Hematopoietic multipotent progenitor cell treated with erythropoietin and hydrocortisone succinate and interleukin-3 and kit ligand, for 17 days (in vitro differentiated cells): ENCODE measurements at regions not wholly inside any gene's neighbourhood (a gene's known extent, or its start where the extent isn't known, plus 50 kb on each side); places are given as distances from the start of the nearest gene placed in this dataset.

Experiments
- DNase-seq: peaks from one replicate; pipeline ENCODE4 v3.0.0-alpha.2; 2015; ENCODE audit warnings: low spot score

DNA sequence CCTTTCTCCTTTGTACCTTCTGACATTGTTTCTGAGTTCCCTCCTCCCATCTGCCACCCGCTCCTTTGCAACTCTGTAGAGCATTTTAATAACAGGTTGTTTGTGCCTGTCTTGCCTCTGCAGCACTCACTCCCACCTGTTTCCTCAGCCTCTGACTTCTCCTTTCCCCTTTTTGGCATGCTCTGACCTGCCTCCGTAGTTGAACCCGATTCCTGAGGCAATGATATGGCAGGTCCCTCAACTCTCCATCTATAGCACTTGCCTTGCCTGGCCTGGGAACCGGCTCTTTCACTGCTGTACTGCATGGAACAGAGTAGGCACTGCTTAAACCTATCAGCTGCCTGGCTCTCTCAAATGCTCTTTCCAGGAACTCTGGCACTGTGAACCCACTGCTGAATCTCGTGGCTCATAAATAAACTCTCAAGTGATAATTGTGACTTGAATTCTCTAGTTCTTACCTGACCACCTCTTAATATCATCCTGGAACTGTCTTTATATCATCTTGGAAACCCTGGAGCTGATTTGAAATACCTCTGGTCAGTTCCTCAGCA is 50.3 kb downstream of the UTRN start:
- DNase-seq, result no peak

DNA sequence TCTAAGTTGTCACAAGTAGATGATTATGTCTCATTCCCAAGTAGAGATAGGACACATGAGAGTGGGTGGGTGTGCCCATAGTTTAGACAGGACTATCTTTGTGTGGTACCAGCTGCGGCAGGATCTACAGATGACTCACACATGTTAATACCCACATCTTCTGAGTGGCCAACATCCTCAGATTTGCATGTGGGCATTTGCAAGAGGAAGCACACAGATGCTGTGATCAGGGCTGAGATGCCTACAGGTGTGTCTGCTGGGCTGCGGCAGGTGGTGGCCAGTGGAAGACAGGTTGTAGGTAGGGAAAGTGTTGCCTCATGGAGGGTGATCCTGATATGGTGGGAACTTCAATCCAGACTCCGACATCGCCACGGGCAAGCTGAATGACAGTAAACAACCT is 50.8 kb downstream of the UTRN start:
- DNase-seq, result no peak

GRCh38 chr6:144336900-144337299 is 51.8 kb downstream of the UTRN start:
- no peak for DNase-seq

DNA sequence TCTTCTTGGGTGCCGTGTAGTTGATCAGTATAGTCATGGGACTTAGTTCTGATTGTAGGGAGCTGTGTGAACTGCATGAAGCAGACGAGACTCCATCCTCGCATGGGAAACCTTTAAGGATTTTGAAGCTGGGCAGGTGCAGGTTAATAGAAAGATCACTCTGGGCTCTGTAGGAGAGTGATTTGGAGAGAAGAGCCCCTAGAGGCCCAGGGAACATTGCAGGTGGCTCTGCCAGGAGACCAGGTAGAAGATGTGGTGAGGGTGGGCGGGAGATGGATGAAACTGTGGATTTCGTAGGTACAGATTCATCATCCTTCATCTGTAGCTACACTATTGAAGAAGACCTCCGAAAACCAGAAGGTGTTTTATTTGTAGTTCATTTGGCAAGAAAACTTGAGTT is 53.3 kb downstream of the UTRN start:
- no peak for DNase-seq

- DNase-seq, result no peak
These were observed 54.0 kb downstream of the UTRN start for GRCh38 chr6:144338951-144339700.

DNA sequence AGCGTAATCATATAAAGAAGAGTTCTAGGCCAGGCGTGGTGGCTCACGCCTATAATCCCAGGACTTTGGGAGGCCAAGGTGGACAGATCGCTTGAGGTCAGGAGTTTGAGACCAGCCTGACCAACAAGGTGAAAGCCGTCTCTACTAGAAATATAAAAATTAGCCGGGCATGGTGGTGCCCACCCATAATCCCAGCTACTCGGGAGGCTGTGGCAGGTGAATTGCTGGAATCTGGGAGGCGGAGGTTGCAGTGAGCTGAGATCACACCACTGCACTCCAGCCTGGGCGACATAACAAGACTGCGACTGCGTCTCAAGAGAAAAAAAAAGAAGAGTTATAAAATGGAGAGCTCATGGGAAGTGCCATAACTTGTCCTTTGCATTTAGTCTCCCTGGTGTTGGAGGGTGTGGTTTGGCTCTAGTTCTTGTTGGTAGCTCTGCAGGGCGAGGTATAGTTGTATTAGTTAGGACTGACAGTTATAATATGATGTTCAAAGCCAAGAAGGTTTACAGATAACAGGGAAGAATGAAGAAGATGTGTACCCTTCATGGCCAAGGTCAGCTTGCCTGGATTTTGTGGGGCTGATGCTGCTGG is 54.8 kb downstream of the UTRN start:
- DNase-seq, result no peak

DNA sequence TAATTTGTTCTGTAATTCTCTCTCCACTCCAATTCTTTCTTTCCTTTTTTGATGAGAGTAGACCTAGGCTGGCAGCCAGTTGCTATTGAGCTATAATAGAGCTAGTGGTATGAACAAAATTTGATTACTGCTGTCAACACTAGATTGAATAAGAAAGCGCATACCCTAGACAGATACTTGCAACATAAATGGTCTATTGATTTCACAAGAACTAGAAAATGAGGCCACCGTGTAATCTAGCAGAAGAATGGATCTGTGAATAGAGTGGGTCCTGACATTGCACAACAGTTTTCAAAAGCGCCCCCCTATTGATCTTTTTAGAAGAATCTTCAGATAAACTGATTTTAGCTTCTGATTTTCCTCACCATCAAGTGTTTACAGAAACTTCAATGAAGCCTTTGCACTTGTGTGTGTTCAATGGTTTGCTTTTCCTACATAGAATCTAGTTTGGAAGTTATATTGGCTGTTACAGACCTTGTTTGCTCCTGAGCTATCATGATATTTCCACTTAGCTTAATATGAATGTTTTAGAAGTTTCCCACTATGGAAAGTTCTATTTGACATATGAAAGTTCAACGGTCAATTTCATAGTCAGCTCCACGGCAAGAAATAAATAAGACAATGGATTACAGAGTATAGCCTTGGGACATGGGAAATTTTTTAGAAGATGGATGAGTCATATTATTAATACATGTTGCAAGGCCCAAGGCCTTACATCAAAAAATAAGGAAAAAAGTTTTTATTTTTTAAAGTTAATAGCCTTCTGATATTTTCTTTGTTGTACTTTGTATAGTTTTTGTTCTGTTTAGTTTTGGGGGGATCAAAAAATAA is 55.6 kb downstream of the UTRN start:
- no peak for DNase-seq

- no peak for DNase-seq
These were observed 56.8 kb downstream of the UTRN start for GRCh38 chr6:144341831-144342527.

- DNase-seq, result no peak
These were observed 58.7 kb downstream of the UTRN start for GRCh38 chr6:144343701-144344428.

DNA sequence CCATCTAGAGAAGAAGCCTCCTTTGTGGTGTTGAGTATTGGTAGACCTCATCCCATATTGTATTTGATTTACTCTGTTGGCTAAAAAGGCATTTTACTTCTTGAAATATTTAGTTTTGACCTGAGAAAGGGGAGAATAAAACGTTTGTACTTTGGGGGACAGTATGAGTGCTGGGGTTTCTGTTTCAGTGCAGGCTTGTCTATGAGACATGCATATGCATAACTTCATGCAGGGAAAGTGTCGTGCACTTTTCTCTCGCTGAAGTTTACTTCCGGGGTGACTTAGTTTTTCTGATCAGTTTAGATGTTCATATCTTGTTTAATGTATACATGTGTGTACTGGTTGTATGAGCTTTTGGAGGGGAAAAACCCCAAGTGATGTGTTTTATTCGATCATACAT is 59.5 kb downstream of the UTRN start:
- DNase-seq, result no peak

DNA sequence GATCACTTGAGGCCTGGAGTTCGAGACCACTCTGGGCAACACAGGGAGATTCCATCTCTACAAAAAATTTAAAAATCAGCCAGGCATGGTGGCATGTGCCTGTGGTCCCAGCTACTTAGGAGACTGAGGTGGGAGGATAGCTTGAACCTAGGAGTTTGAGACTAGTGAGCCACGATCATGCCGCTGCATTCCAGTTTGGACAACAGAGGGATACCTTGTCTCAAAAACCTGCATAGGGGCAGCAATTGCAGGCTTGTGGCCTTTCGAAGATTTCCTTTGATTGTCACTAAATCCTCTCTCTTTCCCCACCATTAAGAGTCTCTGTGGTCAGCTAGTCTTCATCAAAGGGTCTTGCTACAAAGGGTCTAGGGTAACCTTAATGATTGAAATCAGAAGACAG is 60.3 kb downstream of the UTRN start:
- DNase-seq, result no peak

GRCh38 chr6:144346719-144347447 is 61.7 kb downstream of the UTRN start:
- no peak for DNase-seq

- DNase-seq, result no peak
These were observed 62.3 kb downstream of the UTRN start for GRCh38 chr6:144347448-144347759.

GRCh38 chr6:144347933-144348332 is 62.8 kb downstream of the UTRN start:
- no peak for DNase-seq

GRCh38 chr6:144349690-144350527 is 64.8 kb downstream of the UTRN start:
- DNase-seq, result no peak

DNA sequence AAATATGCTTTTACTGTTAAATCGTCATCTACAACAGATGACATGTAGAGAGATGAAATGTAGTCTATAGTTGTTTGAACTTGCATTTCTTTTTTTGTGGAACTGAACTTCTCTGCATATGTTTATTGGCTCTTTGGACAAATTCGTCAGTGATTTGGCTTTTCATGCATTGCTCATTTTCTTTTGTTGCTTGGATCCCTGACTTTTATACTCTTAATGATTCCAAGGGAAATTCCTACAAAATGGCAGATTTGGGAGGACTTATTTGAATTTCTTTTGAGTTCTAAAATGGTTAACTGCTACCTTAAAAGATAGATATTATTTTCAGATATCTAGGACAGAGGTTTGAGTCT is 65.4 kb downstream of the UTRN start:
- no peak for DNase-seq

GRCh38 chr6:144351379-144352127 is 66.4 kb downstream of the UTRN start:
- no peak for DNase-seq

GRCh38 chr6:144352331-144352730 is 67.2 kb downstream of the UTRN start:
- DNase-seq, result no peak

DNA sequence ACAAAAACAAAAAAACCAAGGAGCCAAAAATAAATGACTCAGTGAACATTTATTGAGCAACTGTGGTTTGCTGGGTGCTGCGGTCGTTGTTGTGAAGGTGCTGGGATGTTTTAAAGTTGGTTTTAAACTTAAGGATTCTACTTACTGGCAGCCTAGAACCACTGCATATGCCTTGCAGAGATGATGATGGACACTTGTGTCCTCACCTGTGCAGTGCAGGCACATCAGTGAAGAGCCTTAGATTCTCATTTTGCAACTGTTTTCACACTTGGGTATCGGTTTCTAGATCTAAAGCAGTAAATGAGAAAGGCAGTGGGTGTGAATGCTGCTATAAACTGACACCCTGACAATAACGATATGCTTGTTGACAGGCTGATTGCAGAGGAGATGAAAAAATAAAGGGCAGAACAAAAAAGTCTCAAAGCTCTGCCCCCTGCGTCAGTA is 68.8 kb downstream of the UTRN start:
- DNase-seq, result no peak
